GM18520 (cell line): ENCODE measurements at regions not wholly inside any gene's neighbourhood (a gene's known extent, or its start where the extent isn't known, plus 50 kb on each side); places are given as distances from the start of the nearest gene placed in this dataset.

Experiments used
- ATAC-seq: cut with Tn5 transposase; IDR thresholded peaks from one replicate; pipeline ENCODE4 v1.9.1; 2021; ENCODE audit not compliant: unreplicated experiment

GRCh38 chr6:14723535-14724086 lies 522.3 kb upstream of the JARID2 start:
- no peak for ATAC-seq

GRCh38 chr6:14724549-14724948 lies 521.3 kb upstream of the JARID2 start:
- ATAC-seq, result no peak

- no peak for ATAC-seq
Measured at GRCh38 chr6:14726816-14727493, 518.9 kb upstream of the JARID2 start.

- ATAC-seq, result no peak
Measured at GRCh38 chr6:14727494-14728395, 518.1 kb upstream of the JARID2 start.

GRCh38 chr6:14728396-14729024 lies 517.4 kb upstream of the JARID2 start:
- ATAC-seq, result no peak

GRCh38 chr6:14729129-14729871 lies 516.6 kb upstream of the JARID2 start:
- ATAC-seq, result no peak

- ATAC-seq, result no peak
Measured at GRCh38 chr6:14730654-14731053, 515.2 kb upstream of the JARID2 start.

- ATAC-seq, result no peak
Measured at GRCh38 chr6:14731611-14732010, 514.3 kb upstream of the JARID2 start.

GRCh38 chr6:14732226-14732843 lies 513.5 kb upstream of the JARID2 start:
- ATAC-seq, result no peak

- no peak for ATAC-seq
Measured at GRCh38 chr6:14732844-14733757, 512.8 kb upstream of the JARID2 start.

- ATAC-seq, result no peak
Measured at GRCh38 chr6:14734052-14734415, 511.8 kb upstream of the JARID2 start.

GRCh38 chr6:14734416-14735340 lies 511.2 kb upstream of the JARID2 start:
- peak; percentile 78 for ATAC-seq

- ATAC-seq, result no peak
Measured at GRCh38 chr6:14735956-14736486, 509.8 kb upstream of the JARID2 start.

GRCh38 chr6:14736554-14736953 lies 509.3 kb upstream of the JARID2 start:
- no peak for ATAC-seq

GRCh38 chr6:14738497-14738896 lies 507.4 kb upstream of the JARID2 start:
- ATAC-seq, result no peak

- ATAC-seq, result no peak
Measured at GRCh38 chr6:14738933-14739332, 506.9 kb upstream of the JARID2 start.

GRCh38 chr6:14739827-14740226 lies 506.0 kb upstream of the JARID2 start:
- ATAC-seq, result no peak

GRCh38 chr6:14742171-14742570 lies 503.7 kb upstream of the JARID2 start:
- no peak for ATAC-seq
